Astrocyte (in vitro differentiated cells and primary cell): ENCODE measurements at regions not wholly inside any gene's neighbourhood (a gene's known extent, or its start where the extent isn't known, plus 50 kb on each side); places are given as distances from the start of the nearest gene placed in this dataset.
"Not testable (repeated sequence)": the region's sequence is repeated elsewhere in the genome, so short reads cannot be mapped to it uniquely, and the experiment has no call there.

Experiments
- CTCF ChIP-seq: IDR thresholded peaks from 2 replicates; pipeline ENCODE4 v1.5.1; 2011; ENCODE audit warnings: low read depth, mild to moderate bottlenecking, inconsistent platforms, low read length, moderate library complexity; ENCODE audit not compliant: insufficient read depth
- EZH2 ChIP-seq: IDR thresholded peaks from 2 replicates; pipeline ENCODE4 v1.6.1; 2012; ENCODE audit warnings: mild to moderate bottlenecking, low read length, inconsistent platforms; ENCODE audit not compliant: insufficient read depth

- not testable (repeated sequence) for TF ChIP-seq EZH2, CTCF
Measured at GRCh38 chr16:22583195-22583594, 72.5 kb downstream of the NPIPB5 start.
